ENCODE measurements at regions not wholly inside any gene's neighbourhood (a gene's known extent, or its start where the extent isn't known, plus 50 kb on each side); places are given as distances from the start of the nearest gene placed in this dataset.
A peak's percentile ranks its signal among the peaks of the same experiment; 100 is the strongest.

- Histone ChIP-seq H2BK120ac (ENCODE audit: low read depth, low read length) (no peak overlapping the region), H3K23ac (ENCODE audit: low read depth, low read length, poor library complexity) (no peak overlapping the region), H2BK15ac (ENCODE audit: low read length) (no peak overlapping the region), H3K14ac (ENCODE audit: low read length) (no peak overlapping the region), H3K18ac (ENCODE audit: low read length) (no peak overlapping the region), H3K36me3 (replicated peaks in 1 of 2; ENCODE audit: control insufficient read depth in 2 of 2, insufficient read depth in 2 of 2, low read length in 2 of 2) (no peaks in the 10 kb centered on the region), H3K4ac (ENCODE audit: low read length) (no peak overlapping the region), H2BK5ac (ENCODE audit: low read length) (no peak overlapping the region), H4K91ac (ENCODE audit: low read depth, low read length, poor library complexity) (no peak overlapping the region), H3K9me3 (replicated peaks in 1 of 2; ENCODE audit: control insufficient read depth in 2 of 2, insufficient read depth in 1 of 2, low read depth in 1 of 2, low read length in 2 of 2) (peaks cover 0 to 10% of the 10 kb centered on the region in 2 donors), H2BK12ac (ENCODE audit: low read length) (peak overlapping the region; percentile 26), H3K27ac (replicated peaks; ENCODE audit: low read length) (no peak overlapping the region), H3K4me3 (ENCODE audit: low read length in 2 of 2) (no peak overlapping the region), H4K8ac (ENCODE audit: low read depth, low read length) (no peak overlapping the region), H3K4me2 (ENCODE audit: insufficient read depth, low read length, poor library complexity, severe bottlenecking) (no peak overlapping the region), H3K79me1 (ENCODE audit: low read depth, low read length) (no peaks in the 10 kb centered on the region), H2AK5ac (ENCODE audit: low read depth, low read length) (no peak overlapping the region), H3K4me1 (ENCODE audit: control insufficient read depth in 2 of 2, insufficient read depth in 1 of 2, low read depth in 1 of 2, low read length in 2 of 2) (no peaks in the 10 kb centered on the region), H3K9ac (ENCODE audit: low read depth, low read length, poor library complexity) (no peak overlapping the region), H3K27me3 (ENCODE audit: control insufficient read depth in 3 of 3, insufficient read depth in 3 of 3, low read depth in 1 of 3, low read length in 3 of 3) (peaks cover 0 to 18% (median 4%) of the 10 kb centered on the region in 3 experiments), H2AFZ (ENCODE audit: low read length) (no peak overlapping the region)
- no CpG with 5 or more reads among the region's 5 CpGs for WGBS, 2 donors (ENCODE audit: extremely low coverage in 2 of 2, insufficient read length in 2 of 2, insufficient replicate concordance in 1 of 2)
- no peak for DNase-seq (ENCODE audit: low spot score)
These were observed 137.4 kb downstream of the INHBB start for GRCh38 chr2:120483355-120483754.

DNA sequence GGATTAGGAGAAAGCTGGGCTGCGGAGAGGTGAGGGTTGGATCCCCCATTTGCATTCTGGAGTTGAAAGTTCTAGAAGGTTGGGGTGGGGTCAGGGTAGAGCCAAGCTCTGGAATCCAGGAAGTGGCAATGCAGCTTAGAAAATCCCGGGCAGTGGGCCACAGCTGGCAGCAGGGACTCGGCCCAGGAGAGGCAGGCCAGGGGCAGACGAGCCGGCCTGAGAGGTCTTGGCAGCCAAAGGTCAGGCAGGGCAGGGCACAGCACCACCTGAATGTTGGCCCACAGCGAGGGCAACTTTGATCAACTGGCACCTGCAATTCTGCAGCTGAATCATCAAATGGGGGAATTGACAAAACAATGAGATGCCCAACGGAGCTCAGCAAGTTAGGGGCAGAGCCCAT lies 139.2 kb downstream of the INHBB start:
- H4K8ac ChIP-seq (ENCODE audit: low read depth, low read length) = no peak overlapping the region
- peaks cover 2% of the 10 kb centered on the region for H3K79me1 ChIP-seq (ENCODE audit: low read depth, low read length)
- no peak overlapping the region for H3K23ac ChIP-seq (ENCODE audit: low read depth, low read length, poor library complexity)
- no peak overlapping the region for H3K4ac ChIP-seq (ENCODE audit: low read length)
- H3K18ac ChIP-seq (ENCODE audit: low read length) = no peak overlapping the region
- no peak overlapping the region for H2BK15ac ChIP-seq (ENCODE audit: low read length)
- no peak overlapping the region for H2AFZ ChIP-seq (ENCODE audit: low read length)
- H3K9me3 ChIP-seq (replicated peaks in 1 of 2; ENCODE audit: control insufficient read depth in 2 of 2, insufficient read depth in 1 of 2, low read depth in 1 of 2, low read length in 2 of 2) = peaks cover 0 to 12% of the 10 kb centered on the region in 2 donors
- no CpG with 5 or more reads among the region's 7 CpGs for WGBS, 2 donors (ENCODE audit: extremely low coverage in 2 of 2, insufficient read length in 2 of 2, insufficient replicate concordance in 1 of 2)
- no peak overlapping the region for H2BK12ac ChIP-seq (ENCODE audit: low read length)
- no peak overlapping the region for H2BK120ac ChIP-seq (ENCODE audit: low read depth, low read length)
- no peak overlapping the region for H4K91ac ChIP-seq (ENCODE audit: low read depth, low read length, poor library complexity)
- H3K36me3 ChIP-seq (replicated peaks in 1 of 2; ENCODE audit: control insufficient read depth in 2 of 2, insufficient read depth in 2 of 2, low read length in 2 of 2) = no peaks in the 10 kb centered on the region
- H3K27me3 ChIP-seq (ENCODE audit: control insufficient read depth in 3 of 3, insufficient read depth in 3 of 3, low read depth in 1 of 3, low read length in 3 of 3) = peaks cover 0 to 18% (median 4%) of the 10 kb centered on the region in 3 experiments
- no peak overlapping the region for H3K27ac ChIP-seq (replicated peaks; ENCODE audit: low read length)
- peaks cover 5 to 8% of the 10 kb centered on the region in 2 donors for H3K4me1 ChIP-seq (ENCODE audit: control insufficient read depth in 2 of 2, insufficient read depth in 1 of 2, low read depth in 1 of 2, low read length in 2 of 2)
- H3K4me2 ChIP-seq (ENCODE audit: insufficient read depth, low read length, poor library complexity, severe bottlenecking) = no peak overlapping the region
- no peak overlapping the region for H2BK5ac ChIP-seq (ENCODE audit: low read length)
- no peak overlapping the region for H3K4me3 ChIP-seq (ENCODE audit: low read length in 2 of 2)
- H3K14ac ChIP-seq (ENCODE audit: low read length) = no peak overlapping the region
- no peak for DNase-seq (ENCODE audit: low spot score)
- H3K9ac ChIP-seq (ENCODE audit: low read depth, low read length, poor library complexity) = no peak overlapping the region
- H2AK5ac ChIP-seq (ENCODE audit: low read depth, low read length) = no peak overlapping the region

- Histone ChIP-seq H3K9ac (ENCODE audit: low read depth, low read length, poor library complexity) (no peak overlapping the region), H3K18ac (ENCODE audit: low read length) (no peak overlapping the region), H2AFZ (ENCODE audit: low read length) (no peak overlapping the region), H2BK120ac (ENCODE audit: low read depth, low read length) (no peak overlapping the region), H3K27me3 (ENCODE audit: control insufficient read depth in 3 of 3, insufficient read depth in 3 of 3, low read depth in 1 of 3, low read length in 3 of 3) (peaks cover 0 to 18% (median 1%) of the 10 kb centered on the region in 3 experiments), H3K27ac (replicated peaks; ENCODE audit: low read length) (no peak overlapping the region), H2BK5ac (ENCODE audit: low read length) (no peak overlapping the region), H3K4me1 (ENCODE audit: control insufficient read depth in 2 of 2, insufficient read depth in 1 of 2, low read depth in 1 of 2, low read length in 2 of 2) (peaks cover 5 to 8% of the 10 kb centered on the region in 2 donors), H3K9me3 (replicated peaks in 1 of 2; ENCODE audit: control insufficient read depth in 2 of 2, insufficient read depth in 1 of 2, low read depth in 1 of 2, low read length in 2 of 2) (peaks cover 0 to 9% of the 10 kb centered on the region in 2 donors), H2AK5ac (ENCODE audit: low read depth, low read length) (no peak overlapping the region), H3K4ac (ENCODE audit: low read length) (no peak overlapping the region), H2BK15ac (ENCODE audit: low read length) (no peak overlapping the region), H3K4me2 (ENCODE audit: insufficient read depth, low read length, poor library complexity, severe bottlenecking) (no peak overlapping the region), H3K4me3 (ENCODE audit: low read length in 2 of 2) (peak overlapping the region in 1 of 2 donors; percentile 34), H3K14ac (ENCODE audit: low read length) (peak overlapping the region; percentile 15), H4K8ac (ENCODE audit: low read depth, low read length) (no peak overlapping the region), H2BK12ac (ENCODE audit: low read length) (no peak overlapping the region), H4K91ac (ENCODE audit: low read depth, low read length, poor library complexity) (no peak overlapping the region), H3K36me3 (replicated peaks in 1 of 2; ENCODE audit: control insufficient read depth in 2 of 2, insufficient read depth in 2 of 2, low read length in 2 of 2) (no peaks in the 10 kb centered on the region), H3K79me1 (ENCODE audit: low read depth, low read length) (peaks cover 2% of the 10 kb centered on the region), H3K23ac (ENCODE audit: low read depth, low read length, poor library complexity) (no peak overlapping the region)
- WGBS, 2 donors (ENCODE audit: extremely low coverage in 2 of 2, insufficient read length in 2 of 2, insufficient replicate concordance in 1 of 2) = no CpG with 5 or more reads among the region's 8 CpGs
- no peak for DNase-seq (ENCODE audit: low spot score)
These were observed 140.5 kb downstream of the INHBB start for GRCh38 chr2:120486441-120486840.

GRCh38 chr2:120486946-120487345 lies 141.0 kb downstream of the INHBB start:
- Histone ChIP-seq H2BK120ac (ENCODE audit: low read depth, low read length) (no peak overlapping the region), H3K27me3 (ENCODE audit: control insufficient read depth in 3 of 3, insufficient read depth in 3 of 3, low read depth in 1 of 3, low read length in 3 of 3) (peaks cover 0 to 18% (median 1%) of the 10 kb centered on the region in 3 experiments), H3K4me2 (ENCODE audit: insufficient read depth, low read length, poor library complexity, severe bottlenecking) (no peak overlapping the region), H3K4me1 (ENCODE audit: control insufficient read depth in 2 of 2, insufficient read depth in 1 of 2, low read depth in 1 of 2, low read length in 2 of 2) (peaks cover 5 to 8% of the 10 kb centered on the region in 2 donors), H3K4ac (ENCODE audit: low read length) (no peak overlapping the region), H3K4me3 (ENCODE audit: low read length in 2 of 2) (no peak overlapping the region), H3K9ac (ENCODE audit: low read depth, low read length, poor library complexity) (no peak overlapping the region), H3K23ac (ENCODE audit: low read depth, low read length, poor library complexity) (no peak overlapping the region), H2BK15ac (ENCODE audit: low read length) (no peak overlapping the region), H3K9me3 (replicated peaks in 1 of 2; ENCODE audit: control insufficient read depth in 2 of 2, insufficient read depth in 1 of 2, low read depth in 1 of 2, low read length in 2 of 2) (peaks cover 0 to 8% of the 10 kb centered on the region in 2 donors), H3K18ac (ENCODE audit: low read length) (no peak overlapping the region), H4K91ac (ENCODE audit: low read depth, low read length, poor library complexity) (no peak overlapping the region), H3K36me3 (replicated peaks in 1 of 2; ENCODE audit: control insufficient read depth in 2 of 2, insufficient read depth in 2 of 2, low read length in 2 of 2) (no peaks in the 10 kb centered on the region), H3K27ac (replicated peaks; ENCODE audit: low read length) (no peak overlapping the region), H2BK12ac (ENCODE audit: low read length) (no peak overlapping the region), H4K8ac (ENCODE audit: low read depth, low read length) (no peak overlapping the region), H2AK5ac (ENCODE audit: low read depth, low read length) (no peak overlapping the region), H2AFZ (ENCODE audit: low read length) (no peak overlapping the region), H3K14ac (ENCODE audit: low read length) (no peak overlapping the region), H2BK5ac (ENCODE audit: low read length) (no peak overlapping the region), H3K79me1 (ENCODE audit: low read depth, low read length) (peaks cover 2% of the 10 kb centered on the region)
- WGBS, 2 donors (ENCODE audit: extremely low coverage in 2 of 2, insufficient read length in 2 of 2, insufficient replicate concordance in 1 of 2) = no CpG with 5 or more reads among the region's 11 CpGs
- no peak for DNase-seq (ENCODE audit: low spot score)

Measured in neuronal stem cell (in vitro differentiated cells).